ENCODE measurements at regions not wholly inside any gene's neighbourhood (a gene's known extent, or its start where the extent isn't known, plus 50 kb on each side); places are given as distances from the start of the nearest gene placed in this dataset.
"Not testable (repeated sequence)": the region's sequence is repeated elsewhere in the genome, so short reads cannot be mapped to it uniquely, and the experiment has no call there.

DNA sequence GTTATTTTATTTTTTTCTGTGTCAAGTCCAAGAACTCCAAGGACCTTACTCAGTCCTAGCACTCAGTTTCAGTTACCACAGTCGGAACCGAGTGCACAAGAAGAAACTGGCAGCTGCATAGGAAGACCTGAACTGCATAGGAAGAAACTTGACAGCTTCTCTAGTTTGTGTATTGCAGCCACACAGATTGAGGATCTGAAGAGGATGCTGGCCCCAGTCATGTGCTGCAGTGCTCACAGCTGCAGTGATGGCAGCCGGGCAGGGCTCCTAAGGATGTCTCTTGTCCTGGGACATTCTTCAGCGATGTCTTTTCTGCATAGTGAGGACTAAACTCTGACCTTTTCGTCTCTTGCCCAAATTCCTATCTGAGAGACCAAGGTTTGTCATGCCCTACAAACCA lies 261.2 kb downstream of the STIM2 start:
- DNase-seq (ENCODE audit: low read depth in 3 of 3), result no peak

DNA sequence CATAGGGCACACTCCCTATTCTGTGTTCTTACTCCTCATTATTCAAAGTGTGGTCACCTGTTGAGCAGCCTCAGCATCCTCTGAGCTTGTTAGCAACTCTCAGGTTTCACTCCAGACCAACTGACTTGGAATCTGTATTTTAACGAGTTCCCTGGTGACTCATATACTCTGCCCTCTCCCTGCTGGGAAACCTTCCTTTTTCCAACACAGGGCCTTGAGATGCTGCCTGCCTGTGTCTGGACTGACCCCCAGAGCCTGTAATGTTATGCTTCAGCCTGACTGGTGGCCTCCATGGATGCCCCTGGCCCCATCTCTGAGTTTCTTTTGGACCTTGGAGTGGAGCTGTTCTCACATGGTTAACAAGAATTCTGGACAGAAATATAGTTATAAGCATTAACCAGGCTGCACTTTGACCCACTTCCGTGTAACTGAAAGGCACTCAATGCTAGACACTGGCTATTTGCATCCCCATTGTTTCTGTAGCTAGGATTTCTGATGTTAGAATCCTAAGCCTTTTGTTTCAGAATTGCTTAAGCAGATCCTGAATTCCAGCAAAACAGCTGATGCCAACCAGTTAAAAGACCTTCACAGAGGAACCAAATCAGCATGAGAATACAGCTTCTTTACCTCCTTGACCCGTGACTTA lies 262.6 kb downstream of the STIM2 start:
- DNase-seq (ENCODE audit: low read depth in 3 of 3), result no peak

DNA sequence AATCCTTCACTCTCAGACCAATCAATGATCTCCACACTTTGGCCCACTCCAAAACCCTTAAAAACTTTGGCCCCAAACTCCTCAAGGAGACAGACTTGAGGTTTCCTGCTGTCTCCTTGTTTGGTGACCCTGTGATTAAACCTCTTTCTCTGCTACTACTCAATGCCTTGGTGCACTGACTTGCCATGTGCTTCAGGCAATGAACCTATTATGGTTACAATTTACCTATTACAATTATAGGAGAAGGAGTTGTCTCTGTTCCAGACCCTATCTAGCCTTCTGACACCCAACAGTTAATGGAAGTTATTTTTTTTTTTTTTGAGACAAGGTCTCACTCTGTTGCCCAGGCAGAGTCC lies 263.1 kb downstream of the STIM2 start:
- DNase-seq (ENCODE audit: low read depth in 3 of 3), result no peak

DNA sequence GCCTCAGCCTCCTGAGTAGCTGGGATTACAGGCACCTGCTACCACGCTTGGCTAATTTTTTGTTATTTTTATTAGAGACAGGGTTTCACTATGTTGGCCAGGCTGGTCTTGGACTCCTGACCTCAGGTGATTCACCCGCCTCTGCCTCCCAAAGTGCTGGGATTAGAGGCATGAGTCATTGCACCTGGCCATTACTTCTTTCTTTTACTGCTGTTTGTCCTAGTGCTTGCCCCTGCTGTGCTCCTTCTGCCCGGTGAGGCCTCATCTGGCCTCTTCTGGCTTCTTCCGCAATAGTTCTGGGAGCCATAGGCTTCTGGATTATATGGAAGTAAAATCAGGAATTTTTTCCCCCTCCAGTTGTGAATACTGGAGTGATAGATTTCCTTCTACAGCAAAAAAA lies 266.3 kb downstream of the STIM2 start:
- not testable (repeated sequence) for DNase-seq (ENCODE audit: low read depth in 3 of 3)

DNA sequence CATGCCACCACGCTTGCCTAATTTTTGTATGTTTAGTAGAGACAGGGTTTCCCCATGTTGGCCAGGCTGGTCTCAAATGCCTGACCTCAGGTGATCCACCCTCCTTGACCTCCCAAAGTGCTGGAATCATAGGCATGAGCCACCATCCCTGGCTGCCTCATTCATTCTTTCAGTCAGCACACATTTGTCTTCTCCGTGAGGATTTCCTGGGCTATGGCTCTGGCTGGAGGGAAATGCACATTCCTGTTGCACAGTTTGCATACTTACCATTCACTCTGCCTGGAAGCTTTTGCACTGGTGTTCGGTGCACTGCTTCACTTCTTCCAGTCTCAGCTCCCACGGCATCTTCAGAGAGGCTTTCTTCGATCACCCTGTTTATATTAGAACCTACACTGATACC lies 267.8 kb downstream of the STIM2 start:
- no peak for DNase-seq (ENCODE audit: low read depth in 3 of 3)

DNA sequence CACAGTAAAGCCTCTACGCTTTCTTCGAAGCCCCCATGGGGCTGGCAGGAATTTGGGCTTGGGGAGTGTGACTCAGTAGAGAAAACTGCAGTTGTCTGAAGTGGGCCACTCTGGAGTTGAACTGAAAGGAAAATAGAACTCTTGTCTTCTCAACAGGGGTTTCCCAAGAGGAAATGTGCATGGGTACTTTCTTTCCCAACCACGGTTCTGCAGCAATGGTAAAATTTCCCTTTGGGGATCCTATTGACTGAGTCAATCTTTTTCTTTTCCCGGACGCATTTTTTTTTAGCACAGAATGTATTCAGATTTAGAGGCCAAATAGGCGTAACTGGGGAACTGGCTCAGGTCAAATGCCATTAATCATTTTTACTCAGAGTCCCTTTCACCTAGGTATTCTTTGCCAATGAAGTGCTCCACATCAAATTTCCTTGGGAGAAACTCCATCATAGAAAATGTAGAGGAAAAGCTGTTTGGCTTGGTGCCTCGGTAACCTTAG lies 269.3 kb downstream of the STIM2 start:
- DNase-seq (ENCODE audit: low read depth in 3 of 3), result no peak

DNA sequence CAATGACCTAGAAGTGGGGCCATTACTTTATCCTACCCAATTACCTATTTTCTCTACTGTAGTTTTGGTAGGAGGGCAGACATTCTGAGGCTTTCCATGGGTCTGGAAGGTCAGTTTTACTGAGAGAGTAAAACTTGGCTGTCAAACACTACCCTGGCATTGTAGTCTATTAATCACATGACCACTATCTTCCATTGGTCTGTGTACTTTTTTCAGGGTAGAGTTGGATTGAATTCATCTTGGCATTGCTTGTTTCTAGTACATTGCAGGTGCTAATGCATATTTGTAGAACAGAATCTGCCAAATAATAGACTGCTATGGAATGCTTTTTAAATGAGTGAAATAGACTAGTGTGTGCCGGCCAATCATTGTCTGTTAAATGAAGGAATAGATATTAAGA lies 271.9 kb downstream of the STIM2 start:
- no peak for DNase-seq (ENCODE audit: low read depth in 3 of 3)

DNA sequence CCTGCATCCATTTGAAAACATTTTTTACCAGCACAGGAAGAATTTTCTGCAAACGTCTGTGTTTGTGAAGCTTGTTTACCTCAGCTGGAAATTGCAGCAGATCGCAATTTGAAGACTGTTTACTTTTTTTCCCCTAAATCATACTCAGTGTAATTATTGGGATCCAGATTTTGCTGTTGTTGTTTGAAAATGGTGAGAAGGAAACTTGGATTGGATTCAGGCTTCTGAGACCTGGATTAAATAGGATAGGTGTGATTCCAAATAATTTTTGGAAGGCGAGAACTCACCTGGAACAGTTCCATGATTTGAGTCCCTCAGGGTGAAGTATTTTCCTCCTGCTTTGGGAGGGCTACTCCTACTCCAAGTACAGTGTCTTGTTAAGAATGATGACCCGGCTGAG lies 279.8 kb downstream of the STIM2 start:
- no peak for DNase-seq (ENCODE audit: low read depth in 3 of 3)

DNA sequence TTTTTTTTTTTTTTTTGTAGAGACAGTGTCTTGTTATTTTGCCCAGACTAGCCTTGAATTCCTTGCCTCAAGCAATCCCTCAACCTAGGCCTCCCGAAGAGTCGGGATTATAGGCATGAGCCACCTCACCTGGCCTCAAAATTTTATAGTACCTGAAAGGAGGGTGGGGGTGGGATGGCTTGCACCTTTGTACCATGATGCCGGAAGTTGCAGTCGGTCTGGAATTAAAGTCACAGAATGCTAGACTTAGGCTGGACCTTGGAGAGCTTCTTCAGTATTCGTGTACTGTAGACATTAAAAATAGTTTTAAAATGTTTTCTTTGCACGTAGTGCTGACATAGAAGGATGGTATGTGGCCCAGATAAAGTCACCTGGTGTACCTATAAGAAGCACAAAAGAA lies 280.9 kb downstream of the STIM2 start:
- no peak for DNase-seq (ENCODE audit: low read depth in 3 of 3)

DNA sequence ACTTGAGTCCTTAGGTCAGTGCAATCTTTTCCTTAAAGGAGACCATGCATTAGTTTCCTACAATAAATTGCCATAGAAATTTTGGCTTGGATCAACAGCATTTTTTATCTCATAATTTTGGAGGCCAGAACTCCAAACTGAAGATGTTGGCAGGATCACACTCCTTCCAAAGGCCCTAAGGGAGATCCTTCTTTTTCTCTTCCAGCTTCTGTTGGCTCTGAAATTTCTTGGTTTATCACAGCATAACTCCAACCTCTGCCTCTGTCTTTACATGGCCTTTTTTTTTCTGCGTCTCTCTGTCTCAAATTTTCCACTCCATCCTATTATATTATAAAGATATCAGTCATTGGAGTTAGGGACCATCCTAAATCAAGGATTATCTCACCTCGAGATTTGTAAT lies 282.2 kb downstream of the STIM2 start:
- no peak for DNase-seq (ENCODE audit: low read depth in 3 of 3)

DNA sequence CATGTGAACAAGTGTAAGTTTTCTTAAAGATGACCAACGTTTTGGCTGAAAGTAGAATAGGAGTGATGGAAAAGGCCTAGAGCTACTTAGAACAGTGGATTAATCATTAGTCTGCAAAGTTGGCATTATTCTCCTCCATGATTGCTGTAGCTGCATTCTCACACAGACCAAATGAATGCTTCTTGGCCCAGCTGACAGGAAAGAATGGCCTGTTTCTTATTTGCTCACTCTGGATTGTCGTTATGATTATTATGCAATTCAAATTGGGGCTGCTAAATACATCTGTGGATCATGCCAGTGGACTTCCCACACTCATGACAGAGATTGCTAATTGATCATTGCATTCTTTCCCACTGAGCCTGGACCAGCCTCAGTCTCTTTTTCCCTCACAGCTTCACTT lies 285.0 kb downstream of the STIM2 start:
- no peak for DNase-seq (ENCODE audit: low read depth in 3 of 3)

DNA sequence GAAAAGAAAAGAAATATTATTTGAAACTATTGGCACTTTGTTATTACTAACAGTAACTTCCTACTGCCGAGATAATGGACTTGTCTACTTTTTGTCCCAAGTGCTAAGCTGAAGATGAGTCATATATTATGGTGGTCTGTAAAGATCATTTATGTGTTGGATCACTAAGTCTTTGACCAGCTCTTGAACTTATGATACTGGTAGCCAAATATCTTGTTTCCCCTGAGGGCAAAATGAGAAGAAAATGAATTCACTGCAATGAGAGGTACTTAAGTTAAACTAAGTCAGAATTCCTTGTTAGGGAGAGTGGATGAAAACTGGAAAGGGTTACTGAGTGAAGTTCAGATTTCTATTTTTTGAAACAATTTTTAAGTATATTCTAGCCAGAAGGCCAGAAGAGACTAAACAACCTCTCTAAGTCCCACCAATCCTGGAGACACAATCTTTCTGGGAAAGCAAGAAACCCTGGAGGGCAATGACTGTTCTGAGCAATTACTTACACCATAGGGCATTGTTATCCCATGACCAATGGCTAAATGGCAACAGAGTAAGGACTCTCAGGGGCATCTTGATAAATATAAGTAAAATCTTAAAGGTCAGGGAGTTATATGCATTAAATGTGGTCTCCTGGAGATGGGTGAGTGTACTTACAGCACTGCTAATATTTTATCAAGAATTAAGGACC lies 287.7 kb downstream of the STIM2 start:
- no peak for DNase-seq (ENCODE audit: low read depth in 3 of 3)

DNA sequence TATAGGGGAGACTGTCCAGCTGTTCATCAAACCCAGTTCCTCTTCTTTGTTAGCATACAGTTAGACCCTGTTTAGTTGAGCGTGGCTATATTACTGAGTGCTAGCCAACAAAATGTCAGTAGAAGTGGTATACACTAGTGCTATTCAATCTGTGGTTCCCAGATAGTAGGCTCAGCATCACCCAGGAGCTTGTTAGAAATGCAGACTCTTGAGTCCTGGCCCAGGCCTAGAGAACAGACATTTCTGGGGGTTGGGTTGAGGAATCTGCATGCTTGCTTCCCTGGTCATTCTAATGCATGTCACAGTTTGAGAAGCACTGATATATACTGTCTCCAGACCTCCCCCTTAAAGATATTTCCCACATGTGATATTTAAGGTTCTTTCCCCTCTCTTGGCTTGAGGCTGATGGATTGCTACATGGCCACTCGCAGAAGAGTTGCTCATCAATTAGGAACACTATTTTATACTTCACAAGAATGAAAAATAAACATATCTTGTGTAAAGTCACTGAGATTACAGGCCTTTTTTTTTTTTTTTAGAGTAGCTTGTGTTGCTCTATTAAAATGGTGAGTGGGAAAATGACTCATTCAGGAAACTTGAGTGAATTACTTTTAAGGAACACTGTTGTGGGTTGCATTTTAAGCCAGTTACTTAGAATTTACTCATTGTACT lies 289.0 kb downstream of the STIM2 start:
- DNase-seq (ENCODE audit: low read depth in 3 of 3), result no peak

DNA sequence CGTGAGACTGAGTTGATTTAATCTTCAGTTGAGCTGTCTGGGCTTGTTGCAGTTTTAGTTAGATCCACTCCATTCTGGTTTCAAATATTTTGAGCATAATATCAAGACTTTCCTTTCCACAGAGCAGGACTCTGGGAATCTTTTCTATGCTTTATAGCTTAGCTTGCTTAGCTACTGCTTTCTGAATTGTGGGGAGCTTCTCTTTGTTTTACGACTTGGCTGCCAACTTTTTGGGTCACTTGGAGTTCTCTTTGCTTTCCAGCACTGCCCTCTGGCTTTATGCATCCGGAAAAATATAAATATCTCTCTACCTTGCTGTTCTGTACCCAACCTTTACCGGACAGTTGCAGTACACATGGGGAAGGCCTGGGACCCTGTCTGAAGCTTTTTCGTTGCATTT lies 292.1 kb downstream of the STIM2 start:
- no peak for DNase-seq (ENCODE audit: low read depth in 3 of 3)

DNA sequence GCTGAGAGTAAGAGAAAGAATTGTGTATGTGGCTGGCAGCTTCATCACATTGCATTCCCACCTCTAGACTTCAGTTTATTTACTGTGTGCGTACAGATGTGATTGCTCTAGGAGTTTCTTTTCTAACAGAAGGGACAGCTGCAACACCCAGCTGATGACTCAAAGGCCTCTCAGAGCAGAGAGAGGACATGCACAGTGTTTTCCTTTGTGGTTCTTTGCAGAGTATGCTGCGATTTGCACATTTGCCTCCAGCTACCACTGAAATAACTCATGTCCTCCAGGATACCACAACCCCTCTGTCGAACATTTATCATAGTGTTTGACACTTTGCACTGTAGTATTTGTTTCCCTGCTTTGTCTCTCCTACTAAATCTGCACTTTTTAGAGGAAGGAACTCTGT lies 294.1 kb downstream of the STIM2 start:
- no peak for DNase-seq (ENCODE audit: low read depth in 3 of 3)

DNA sequence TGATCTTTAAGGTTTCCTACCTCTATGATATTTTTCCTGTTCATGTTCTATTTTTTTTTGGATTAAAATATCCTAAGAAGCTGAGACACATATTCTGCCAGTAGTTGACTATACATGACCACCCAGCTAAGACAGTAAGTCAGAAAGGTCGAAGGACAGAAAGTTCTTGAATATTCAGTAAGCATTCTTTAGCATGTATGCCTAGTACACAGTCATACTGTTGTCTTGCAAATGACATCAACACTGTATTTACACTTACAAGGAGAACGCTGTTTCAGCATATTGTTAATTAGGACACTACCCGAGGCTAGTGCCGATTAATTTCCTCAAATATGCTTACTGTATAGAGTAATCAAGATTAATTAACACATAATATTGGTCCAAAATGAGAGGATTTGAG lies 300.6 kb downstream of the STIM2 start:
- no peak for DNase-seq (ENCODE audit: low read depth in 3 of 3)

DNA sequence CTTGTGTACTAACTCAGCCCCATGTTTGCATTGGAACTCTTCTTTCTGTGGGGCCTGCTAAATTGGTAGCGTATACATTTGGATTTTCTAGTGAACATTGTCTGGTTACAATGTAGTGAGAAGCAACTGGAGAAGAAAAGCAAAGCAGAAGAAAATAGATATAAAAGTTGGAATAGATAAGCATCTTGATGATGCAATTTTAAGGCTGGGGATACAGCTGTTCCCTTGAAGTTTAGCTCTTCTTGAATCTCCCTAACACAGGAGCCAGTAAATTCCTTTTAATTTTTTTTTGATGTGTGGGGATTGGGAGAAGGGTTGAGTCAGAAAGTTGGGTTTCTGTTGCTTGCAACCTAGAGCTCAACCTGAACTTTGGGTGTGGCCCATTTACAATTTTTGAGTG lies 308.1 kb downstream of the STIM2 start:
- no peak for DNase-seq (ENCODE audit: low read depth in 3 of 3)

DNA sequence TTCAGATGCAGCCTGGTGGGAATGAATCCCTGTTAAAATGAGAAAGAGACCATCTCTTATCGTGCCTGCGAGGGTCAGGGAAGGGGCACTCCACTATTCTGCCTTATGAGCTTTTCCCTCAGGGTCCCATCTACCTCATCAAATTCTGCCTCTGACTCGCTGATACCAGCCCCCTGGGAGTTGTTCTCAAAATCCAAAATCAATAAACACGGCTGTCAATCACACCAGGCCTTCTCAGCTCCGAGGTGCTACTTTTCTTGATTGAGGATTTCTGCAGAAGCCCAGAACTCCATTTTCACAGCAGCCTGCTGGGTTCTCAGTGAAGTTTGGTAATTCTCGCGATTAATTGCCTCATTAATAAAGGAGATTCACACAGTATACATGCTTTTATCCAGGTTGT lies 312.6 kb downstream of the STIM2 start:
- no peak for DNase-seq (ENCODE audit: low read depth in 3 of 3)

DNA sequence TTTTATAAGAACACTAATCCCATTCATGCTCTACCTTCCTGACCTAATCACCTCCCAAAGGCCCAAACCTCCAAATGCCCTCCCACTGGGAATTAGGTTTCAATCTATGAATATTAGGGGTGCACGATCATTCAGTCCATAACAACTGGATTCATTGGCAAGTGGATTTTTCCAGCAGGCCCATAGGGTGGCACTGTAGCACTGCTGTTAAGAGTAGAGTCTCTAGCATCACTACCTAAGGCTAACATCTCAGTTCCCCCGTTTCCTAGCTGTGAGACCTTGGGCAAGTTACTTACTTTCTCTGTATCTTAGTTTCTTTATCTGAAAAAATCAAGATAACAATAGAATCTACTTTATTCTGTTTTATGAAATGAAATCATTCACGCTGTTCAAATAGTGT lies 315.8 kb downstream of the STIM2 start:
- no peak for DNase-seq (ENCODE audit: low read depth in 3 of 3)

DNA sequence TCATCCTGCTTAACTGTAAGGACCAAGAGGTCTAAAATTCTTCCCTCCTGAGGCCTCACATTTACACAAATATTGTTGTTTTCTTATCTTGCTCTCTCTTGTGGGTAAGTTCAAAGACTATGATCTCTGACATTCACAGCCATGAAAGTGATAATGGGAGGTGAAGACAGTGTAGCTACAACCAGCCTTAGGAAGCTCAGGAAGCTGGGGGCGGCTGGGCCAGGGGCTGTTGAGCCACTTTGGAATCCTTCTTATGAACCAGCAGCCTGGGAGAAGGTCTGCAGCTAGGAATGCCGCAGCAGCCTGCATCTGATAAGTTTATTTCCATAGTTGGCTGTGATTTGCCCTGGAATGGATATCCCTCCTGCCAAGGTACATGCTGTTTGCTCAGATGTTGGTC lies 316.2 kb downstream of the STIM2 start:
- DNase-seq (ENCODE audit: low read depth in 3 of 3), result no peak

DNA sequence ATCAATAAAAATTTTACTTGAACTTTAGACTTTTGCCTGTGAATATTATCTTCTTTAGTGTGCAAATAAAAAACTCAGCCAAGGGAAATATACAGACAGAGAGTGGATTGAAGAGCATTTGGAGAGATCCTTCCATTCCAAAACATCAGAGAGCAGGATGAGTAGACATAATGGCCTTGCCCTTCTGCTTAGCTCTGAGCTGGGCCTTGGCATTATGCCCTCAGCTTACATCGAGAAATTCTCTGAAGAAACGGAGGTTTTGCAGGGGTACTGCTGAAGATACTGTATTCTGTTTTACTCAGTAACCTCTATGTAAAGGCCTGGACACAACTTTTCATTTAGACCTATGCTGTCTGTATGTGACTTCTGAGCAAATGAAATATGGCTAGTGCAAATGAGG lies 317.4 kb downstream of the STIM2 start:
- no peak for DNase-seq (ENCODE audit: low read depth in 3 of 3)

DNA sequence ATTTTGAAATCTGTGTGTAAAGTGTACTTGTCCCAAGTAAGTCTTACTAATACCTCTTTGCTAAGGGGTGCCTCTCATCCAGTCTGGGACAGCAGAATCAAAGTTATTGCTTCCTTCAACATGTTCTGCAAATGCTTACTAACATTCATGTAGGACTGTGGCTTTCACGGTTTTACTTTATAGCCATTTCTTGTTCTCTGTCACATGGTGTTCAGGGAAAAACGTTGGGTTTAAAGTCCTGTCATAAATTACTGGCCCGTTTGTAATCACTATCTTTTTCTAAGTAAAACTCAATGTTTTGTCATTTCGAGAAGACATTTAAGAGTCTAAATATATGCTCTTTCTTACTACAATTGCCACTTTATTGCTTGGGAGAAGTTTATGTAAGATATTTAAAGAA lies 321.1 kb downstream of the STIM2 start:
- no peak for DNase-seq (ENCODE audit: low read depth in 3 of 3)

DNA sequence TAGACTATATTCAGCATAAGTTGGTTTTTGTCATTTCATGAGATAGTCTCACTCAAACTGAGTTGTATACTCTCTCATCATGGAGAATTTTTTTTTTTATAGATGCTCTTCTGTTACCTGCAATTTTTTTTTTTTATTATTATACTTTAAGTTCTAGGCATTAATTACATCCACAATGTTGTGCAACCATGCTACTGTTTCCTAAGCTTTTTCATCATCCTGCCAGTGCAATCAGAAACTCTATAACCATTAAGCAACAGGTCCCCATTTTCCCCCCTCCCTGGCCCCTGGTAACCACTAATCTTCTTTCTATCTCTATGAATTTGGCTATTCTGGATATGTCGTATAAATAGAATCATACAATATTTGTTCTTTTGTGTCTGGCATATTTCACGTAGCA lies 321.6 kb downstream of the STIM2 start:
- DNase-seq (ENCODE audit: low read depth in 3 of 3), result no peak
